ENCODE measurements at regions not wholly inside any gene's neighbourhood (a gene's known extent, or its start where the extent isn't known, plus 50 kb on each side); places are given as distances from the start of the nearest gene placed in this dataset.

DNA sequence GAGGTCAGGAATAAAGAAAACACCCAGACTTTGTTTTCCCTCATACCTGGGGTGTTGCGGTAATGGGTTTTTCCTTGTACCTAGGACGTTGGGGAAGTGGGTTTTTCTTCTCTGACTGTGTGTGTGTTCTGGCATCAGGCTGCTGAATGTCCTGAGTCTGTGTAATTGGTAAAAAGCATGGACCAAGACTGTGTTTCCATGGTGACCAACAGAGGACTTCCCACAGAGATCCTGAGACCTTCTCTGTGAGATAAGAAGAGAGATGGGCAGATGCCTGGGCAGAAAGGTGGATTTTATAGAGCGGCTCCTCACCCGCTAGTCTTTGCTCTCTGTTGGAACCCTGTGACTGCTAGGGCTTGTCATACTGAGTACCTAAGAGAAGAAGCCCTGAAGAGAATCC is 135.4 kb upstream of the GGTLC1 start:
- no peak for DNase-seq (ENCODE audit: low read depth)
- TF ChIP-seq, protein P1, sequence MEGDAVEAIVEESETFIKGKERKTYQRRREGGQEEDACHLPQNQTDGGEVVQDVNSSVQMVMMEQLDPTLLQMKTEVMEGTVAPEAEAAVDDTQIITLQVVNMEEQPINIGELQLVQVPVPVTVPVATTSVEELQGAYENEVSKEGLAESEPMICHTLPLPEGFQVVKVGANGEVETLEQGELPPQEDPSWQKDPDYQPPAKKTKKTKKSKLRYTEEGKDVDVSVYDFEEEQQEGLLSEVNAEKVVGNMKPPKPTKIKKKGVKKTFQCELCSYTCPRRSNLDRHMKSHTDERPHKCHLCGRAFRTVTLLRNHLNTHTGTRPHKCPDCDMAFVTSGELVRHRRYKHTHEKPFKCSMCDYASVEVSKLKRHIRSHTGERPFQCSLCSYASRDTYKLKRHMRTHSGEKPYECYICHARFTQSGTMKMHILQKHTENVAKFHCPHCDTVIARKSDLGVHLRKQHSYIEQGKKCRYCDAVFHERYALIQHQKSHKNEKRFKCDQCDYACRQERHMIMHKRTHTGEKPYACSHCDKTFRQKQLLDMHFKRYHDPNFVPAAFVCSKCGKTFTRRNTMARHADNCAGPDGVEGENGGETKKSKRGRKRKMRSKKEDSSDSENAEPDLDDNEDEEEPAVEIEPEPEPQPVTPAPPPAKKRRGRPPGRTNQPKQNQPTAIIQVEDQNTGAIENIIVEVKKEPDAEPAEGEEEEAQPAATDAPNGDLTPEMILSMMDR (conservative IDR thresholded peaks at IDR 0.05; ENCODE audit: low read depth, low read length): no peak
- no peak overlapping the region for H3K4me3 ChIP-seq (ENCODE audit: low read depth, low read length)

GRCh38 chr20:24118441-24119175 is 130.0 kb upstream of the GGTLC1 start:
- no peak overlapping the region for H3K4me3 ChIP-seq (ENCODE audit: low read depth, low read length)
- TF ChIP-seq, protein P1 (conservative IDR thresholded peaks at IDR 0.05; ENCODE audit: low read depth, low read length): no peak
- DNase-seq (ENCODE audit: low read depth): no peak

DNA sequence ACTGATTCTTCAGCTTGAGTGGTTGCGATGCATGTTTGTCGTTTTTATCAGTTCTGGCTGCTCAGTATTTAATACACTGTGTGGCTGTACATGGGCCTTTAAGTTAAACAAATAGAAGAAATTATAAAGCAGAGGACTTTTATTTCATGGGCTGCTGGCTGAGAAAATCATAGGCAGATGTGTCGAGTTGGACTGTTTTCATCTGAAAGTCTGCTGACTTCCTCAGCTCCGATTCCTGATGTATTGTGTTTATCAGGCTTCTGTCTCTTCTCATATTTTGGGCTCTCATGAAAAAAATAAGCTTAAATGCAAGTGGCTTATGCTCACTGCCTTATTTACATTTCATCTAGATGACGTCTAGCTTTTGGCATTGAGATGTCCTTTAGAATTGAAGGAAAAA is 129.5 kb upstream of the GGTLC1 start:
- no peak overlapping the region for H3K4me3 ChIP-seq (ENCODE audit: low read depth, low read length)
- TF ChIP-seq, protein P1 (conservative IDR thresholded peaks at IDR 0.05; ENCODE audit: low read depth, low read length): no peak
- no peak for DNase-seq (ENCODE audit: low read depth)

DNA sequence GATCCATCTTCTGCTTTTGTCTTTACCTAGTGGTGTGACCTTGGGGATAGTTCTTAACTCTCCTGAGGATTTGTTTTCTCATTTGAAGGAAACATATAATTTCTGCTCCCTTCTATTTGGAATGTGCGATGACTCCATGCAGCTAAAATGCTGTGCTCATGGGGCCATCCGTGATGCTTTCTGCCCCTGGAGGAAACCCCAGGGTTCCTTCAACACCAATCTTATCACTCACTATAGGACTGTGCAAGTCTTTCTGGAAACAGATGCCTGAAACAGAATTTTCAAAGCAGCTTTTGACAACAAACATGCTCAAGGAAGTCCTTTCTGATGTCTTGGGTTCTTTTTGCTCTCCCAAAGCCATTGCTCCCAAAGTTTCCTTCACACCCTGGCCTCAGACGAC is 128.8 kb upstream of the GGTLC1 start:
- TF ChIP-seq, protein P1 (conservative IDR thresholded peaks at IDR 0.05; ENCODE audit: low read depth, low read length): no peak
- no peak for DNase-seq (ENCODE audit: low read depth)
- H3K4me3 ChIP-seq (ENCODE audit: low read depth, low read length): no peak overlapping the region

DNA sequence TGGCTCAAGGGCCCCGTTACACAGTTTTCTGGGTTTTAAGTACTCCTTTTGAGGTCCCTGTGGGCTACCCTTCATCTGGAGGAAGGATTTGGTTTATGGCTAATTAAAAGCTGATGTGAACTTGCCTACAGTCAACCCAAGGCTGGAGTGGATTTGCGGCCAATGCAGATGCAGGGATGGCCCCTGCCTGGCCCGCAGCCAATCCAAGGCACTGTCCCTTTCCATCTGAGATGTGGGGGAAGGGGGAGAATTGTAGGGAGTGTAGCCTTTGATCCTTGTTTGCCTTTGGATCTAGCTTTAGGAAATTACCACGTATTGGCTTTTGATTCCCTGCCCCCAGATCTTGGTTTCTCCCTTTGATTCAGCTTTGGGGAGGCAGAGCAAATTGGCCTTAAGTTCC is 128.0 kb upstream of the GGTLC1 start:
- H3K4me3 ChIP-seq (ENCODE audit: low read depth, low read length): no peak overlapping the region
- TF ChIP-seq, protein P1 (conservative IDR thresholded peaks at IDR 0.05; ENCODE audit: low read depth, low read length): no peak
- no peak for DNase-seq (ENCODE audit: low read depth)

DNA sequence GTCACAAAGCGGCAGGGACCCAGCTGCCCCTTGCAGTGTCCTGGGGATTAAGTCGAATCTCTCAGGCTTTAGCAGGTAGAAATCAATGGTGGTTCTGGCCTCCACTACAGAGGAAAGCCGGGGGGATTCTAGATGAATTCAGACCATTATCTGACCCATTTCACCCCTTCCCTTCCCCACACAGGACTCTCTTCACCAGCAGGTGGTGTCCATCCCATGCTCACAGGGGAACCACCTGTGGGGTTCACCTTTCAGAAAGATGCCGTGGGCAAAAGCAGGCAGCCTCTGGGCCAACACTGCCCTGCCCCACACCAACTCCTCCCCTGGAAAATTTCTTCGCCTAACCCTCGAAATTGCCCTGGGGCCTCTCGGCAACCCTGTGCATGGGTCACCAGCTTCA is 123.8 kb upstream of the GGTLC1 start:
- TF ChIP-seq, protein P1 (conservative IDR thresholded peaks at IDR 0.05; ENCODE audit: low read depth, low read length): peak; percentile 12
- DNase-seq (ENCODE audit: low read depth): no peak
- no peak overlapping the region for H3K4me3 ChIP-seq (ENCODE audit: low read depth, low read length)

- no peak for DNase-seq (ENCODE audit: low read depth)
- no peak overlapping the region for H3K4me3 ChIP-seq (ENCODE audit: low read depth, low read length)
- TF ChIP-seq, protein P1 (conservative IDR thresholded peaks at IDR 0.05; ENCODE audit: low read depth, low read length): no peak
These were observed 123.3 kb upstream of the GGTLC1 start for GRCh38 chr20:24111858-24112257.

Data from epithelial cell of proximal tubule (primary cell).